GM21423 (cell line): ENCODE measurements at regions not wholly inside any gene's neighbourhood (a gene's known extent, or its start where the extent isn't known, plus 50 kb on each side); places are given as distances from the start of the nearest gene placed in this dataset.

Source experiments
- ATAC-seq: cut with Tn5 transposase; IDR thresholded peaks from one replicate; pipeline ENCODE4 v1.9.1; 2021; ENCODE audit warnings: mild to moderate bottlenecking, moderate library complexity; ENCODE audit not compliant: unreplicated experiment

- ATAC-seq: no peak
Measured at GRCh38 chr6:71585472-71585871, 296.9 kb downstream of the OGFRL1 start.

GRCh38 chr6:71588490-71588889 is 297.9 kb upstream of the RIMS1 start:
- ATAC-seq: no peak

- no peak for ATAC-seq
Measured at GRCh38 chr6:71589254-71589653, 297.1 kb upstream of the RIMS1 start.

GRCh38 chr6:71592643-71593042 is 293.7 kb upstream of the RIMS1 start:
- no peak for ATAC-seq

GRCh38 chr6:71599359-71599758 is 287.0 kb upstream of the RIMS1 start:
- no peak for ATAC-seq

- no peak for ATAC-seq
Measured at GRCh38 chr6:71602385-71603007, 283.9 kb upstream of the RIMS1 start.

GRCh38 chr6:71603021-71603420 is 283.3 kb upstream of the RIMS1 start:
- no peak for ATAC-seq

GRCh38 chr6:71608646-71609045 is 277.7 kb upstream of the RIMS1 start:
- no peak for ATAC-seq

GRCh38 chr6:71619836-71620235 is 266.5 kb upstream of the RIMS1 start:
- no peak for ATAC-seq

GRCh38 chr6:71621918-71622519 is 264.3 kb upstream of the RIMS1 start:
- ATAC-seq: no peak

- no peak for ATAC-seq
Measured at GRCh38 chr6:71642120-71642519, 244.2 kb upstream of the RIMS1 start.

- no peak for ATAC-seq
Measured at GRCh38 chr6:71642793-71643192, 243.6 kb upstream of the RIMS1 start.

- no peak for ATAC-seq
Measured at GRCh38 chr6:71645299-71645698, 241.1 kb upstream of the RIMS1 start.

GRCh38 chr6:71649915-71650314 is 236.4 kb upstream of the RIMS1 start:
- ATAC-seq: no peak

GRCh38 chr6:71651636-71652035 is 234.7 kb upstream of the RIMS1 start:
- ATAC-seq: no peak

GRCh38 chr6:71656121-71656520 is 230.2 kb upstream of the RIMS1 start:
- no peak for ATAC-seq

GRCh38 chr6:71665931-71666330 is 220.4 kb upstream of the RIMS1 start:
- ATAC-seq: no peak

- no peak for ATAC-seq
Measured at GRCh38 chr6:71672876-71673275, 213.5 kb upstream of the RIMS1 start.

GRCh38 chr6:71675386-71675785 is 211.0 kb upstream of the RIMS1 start:
- no peak for ATAC-seq

GRCh38 chr6:71676298-71676697 is 210.1 kb upstream of the RIMS1 start:
- ATAC-seq: no peak

- no peak for ATAC-seq
Measured at GRCh38 chr6:71678091-71678490, 208.3 kb upstream of the RIMS1 start.

GRCh38 chr6:71681234-71681867 is 205.0 kb upstream of the RIMS1 start:
- no peak for ATAC-seq
